Thymus (tissue), 11 donors: ENCODE measurements at regions not wholly inside any gene's neighbourhood (a gene's known extent, or its start where the extent isn't known, plus 50 kb on each side); places are given as distances from the start of the nearest gene placed in this dataset.

Experiments used
- DNase-seq, 9 donors: peaks; one replicate each; pipeline ENCODE4 v3.0.0-alpha.2; 2013; ENCODE audit warnings: low spot score in 9 of 9, low read depth in 6 of 9, missing footprints in 1 of 9
- H3K27ac ChIP-seq, 2 donors: one replicate each; pipeline ENCODE4 v1.5.1; 2013; ENCODE audit warnings: control low read depth in 1 of 2, low read depth in 1 of 2, low read length in 1 of 2, mild to moderate bottlenecking in 1 of 2, moderate library complexity in 1 of 2
- H3K27me3 ChIP-seq, 2 donors: one replicate each; pipeline ENCODE4 v1.5.1; 2013; ENCODE audit warnings: low read length in 1 of 2; ENCODE audit not compliant: control insufficient read depth in 2 of 2, insufficient read depth in 1 of 2
- H3K36me3 ChIP-seq, 2 donors: one replicate each; pipeline ENCODE4 v1.5.1; 2013; ENCODE audit warnings: low read length in 1 of 2, mild to moderate bottlenecking in 1 of 2, moderate library complexity in 1 of 2; ENCODE audit not compliant: control insufficient read depth in 2 of 2, insufficient read depth in 2 of 2
- H3K4me1 ChIP-seq, 2 donors: one replicate each; pipeline ENCODE4 v1.5.1; 2013; ENCODE audit warnings: low read length in 2 of 2; ENCODE audit not compliant: control insufficient read depth in 2 of 2, insufficient read depth in 2 of 2
- H3K4me3 ChIP-seq, 2 donors: one replicate each; pipeline ENCODE4 v1.5.1; 2013; ENCODE audit warnings: low read length in 2 of 2, control low read depth in 1 of 2, mild to moderate bottlenecking in 1 of 2
- H3K9me3 ChIP-seq, 2 donors: one replicate each; pipeline ENCODE4 v1.5.1; 2013; ENCODE audit warnings: low read length in 1 of 2, mild to moderate bottlenecking in 1 of 2; ENCODE audit not compliant: control insufficient read depth in 2 of 2, insufficient read depth in 1 of 2
- WGBS: extraction: QIAGEN DNeasy Blood & Tissue Kit; methylation state at CpG from one replicate; pipeline ENCODE4 v1.1.7; 2013; 5-methylcytosine and 5-hydroxymethylcytosine counted together
- donor health status: healthy.

DNA sequence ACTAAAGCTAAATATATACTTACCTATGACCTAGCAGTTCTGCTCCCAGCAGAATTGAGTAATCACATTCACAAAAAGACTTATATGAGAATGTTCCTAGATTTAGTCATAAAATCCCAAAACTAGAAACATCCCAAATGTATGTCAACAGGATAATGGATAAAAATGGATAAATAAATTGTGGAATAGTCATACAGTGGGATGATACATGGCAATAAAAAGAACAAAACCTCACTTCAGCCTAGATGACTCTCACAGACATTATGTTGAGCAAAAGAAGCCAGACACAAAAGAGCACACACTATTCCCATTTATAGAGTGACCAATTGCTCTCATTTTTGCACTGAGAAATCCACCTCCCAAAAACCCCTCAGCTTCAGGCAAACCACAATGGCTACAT is 352.4 kb upstream of the HTR2A start:
- Histone ChIP-seq H3K4me1 (no peaks in the 10 kb centered on the region), H3K9me3 (no peaks in the 10 kb centered on the region), H3K4me3 (no peak overlapping the region), H3K36me3 (no peaks in the 10 kb centered on the region), H3K27me3 (no peaks in the 10 kb centered on the region), H3K27ac (no peak overlapping the region)
- DNase-seq, result no peak

DNA sequence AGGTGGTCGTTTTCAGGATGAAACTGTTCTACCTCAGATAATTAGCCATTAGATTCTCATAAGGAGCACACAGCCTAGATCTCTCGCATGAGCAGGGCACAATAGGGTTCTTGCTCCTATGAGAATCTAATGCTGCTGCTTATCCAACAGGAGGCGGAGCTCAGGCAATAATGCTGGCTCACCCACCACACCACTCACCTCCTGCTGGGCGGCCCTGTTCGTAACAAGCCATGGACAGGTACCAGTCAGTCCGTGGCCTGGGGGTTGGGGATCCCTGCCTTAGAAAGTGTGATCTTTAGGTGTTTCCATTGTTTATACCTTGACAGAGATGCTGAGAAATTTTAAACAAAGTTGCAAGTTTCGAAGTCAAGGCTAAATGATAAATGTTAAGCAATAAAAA is 344.6 kb upstream of the HTR2A start:
- 95% methylated on average over 7 of the region's 7 CpGs for WGBS
- H3K27me3 ChIP-seq, result no peaks in the 10 kb centered on the region
- no peaks in the 10 kb centered on the region for H3K36me3 ChIP-seq
- DNase-seq, result no peak
- H3K27ac ChIP-seq, result no peak overlapping the region
- H3K4me1 ChIP-seq, result no peaks in the 10 kb centered on the region
- no peak overlapping the region for H3K4me3 ChIP-seq
- H3K9me3 ChIP-seq, result no peaks in the 10 kb centered on the region

DNA sequence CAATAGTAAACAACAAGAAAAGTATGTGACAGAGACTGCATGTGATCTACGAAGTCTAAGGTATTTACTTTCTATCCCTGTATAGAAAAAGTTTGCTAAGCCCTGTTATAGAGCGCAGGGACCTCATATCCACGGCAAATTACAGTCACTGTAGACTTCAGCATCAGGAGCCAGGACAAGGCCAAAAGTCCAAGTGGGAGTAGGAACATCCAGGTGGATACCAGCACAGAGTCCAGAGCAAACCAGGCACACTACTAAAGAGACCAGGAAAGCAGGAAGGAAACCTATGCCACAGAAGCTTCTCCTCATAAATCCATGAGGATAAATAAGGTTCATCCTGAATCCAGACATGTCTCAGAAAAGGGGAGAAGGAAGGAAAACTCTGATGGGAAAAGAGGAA is 342.2 kb upstream of the HTR2A start:
- WGBS, result 96% methylated on average over 3 of the region's 3 CpGs
- Histone ChIP-seq H3K36me3 (no peaks in the 10 kb centered on the region), H3K27ac (no peak overlapping the region), H3K4me1 (no peaks in the 10 kb centered on the region), H3K4me3 (no peak overlapping the region), H3K27me3 (no peaks in the 10 kb centered on the region), H3K9me3 (no peaks in the 10 kb centered on the region)
- DNase-seq, result no peak

DNA sequence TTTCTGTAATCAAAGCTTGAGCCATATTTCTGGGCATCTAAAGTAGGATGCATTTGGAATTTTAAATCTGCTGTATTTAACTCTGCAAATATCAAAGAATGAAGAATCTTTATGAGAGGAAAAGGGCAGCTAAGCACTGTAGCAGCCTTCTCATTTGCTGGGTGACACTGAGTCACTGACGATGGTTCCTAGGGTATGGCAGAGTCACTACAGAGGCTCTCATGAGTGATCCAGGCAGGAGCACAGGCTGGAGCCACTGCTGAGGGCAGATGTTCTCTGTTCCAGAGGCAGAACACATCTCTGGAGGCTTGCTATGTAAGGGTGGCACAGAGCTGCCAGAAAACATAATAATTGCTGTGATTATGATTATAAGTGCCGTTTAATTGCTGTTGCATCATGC is 340.7 kb upstream of the HTR2A start:
- no peaks in the 10 kb centered on the region for H3K27me3 ChIP-seq
- H3K4me1 ChIP-seq, result no peaks in the 10 kb centered on the region
- DNase-seq, result no peak
- H3K4me3 ChIP-seq, result no peak overlapping the region
- H3K36me3 ChIP-seq, result no peaks in the 10 kb centered on the region
- no peaks in the 10 kb centered on the region for H3K9me3 ChIP-seq
- no peak overlapping the region for H3K27ac ChIP-seq
- 97% methylated on average over 2 of the region's 2 CpGs for WGBS

DNA sequence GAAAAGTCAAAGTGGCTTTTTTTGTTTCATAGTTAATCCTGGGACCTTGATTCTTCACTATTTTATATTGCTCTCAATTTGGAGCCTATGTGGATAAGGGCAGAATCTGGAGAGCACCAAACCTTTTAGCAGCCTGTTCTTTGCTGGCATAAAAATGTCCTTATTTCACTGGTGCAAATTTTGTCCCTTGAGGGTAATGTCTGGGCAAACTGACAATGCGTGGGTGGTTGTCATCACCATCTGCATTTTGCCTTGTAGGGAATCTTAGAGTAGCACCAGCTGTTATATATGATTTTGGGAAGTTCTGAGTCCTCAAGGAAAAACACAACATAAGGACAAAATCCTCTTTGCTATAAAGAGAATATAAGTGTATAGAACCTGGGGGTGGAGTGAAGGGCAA is 336.9 kb upstream of the HTR2A start:
- WGBS, result 93% methylated on average over 1 of the region's 1 CpG
- H3K9me3 ChIP-seq, result no peaks in the 10 kb centered on the region
- H3K4me3 ChIP-seq, result no peak overlapping the region
- H3K4me1 ChIP-seq, result no peaks in the 10 kb centered on the region
- no peaks in the 10 kb centered on the region for H3K27me3 ChIP-seq
- H3K27ac ChIP-seq, result no peak overlapping the region
- no peaks in the 10 kb centered on the region for H3K36me3 ChIP-seq
- DNase-seq, result no peak

DNA sequence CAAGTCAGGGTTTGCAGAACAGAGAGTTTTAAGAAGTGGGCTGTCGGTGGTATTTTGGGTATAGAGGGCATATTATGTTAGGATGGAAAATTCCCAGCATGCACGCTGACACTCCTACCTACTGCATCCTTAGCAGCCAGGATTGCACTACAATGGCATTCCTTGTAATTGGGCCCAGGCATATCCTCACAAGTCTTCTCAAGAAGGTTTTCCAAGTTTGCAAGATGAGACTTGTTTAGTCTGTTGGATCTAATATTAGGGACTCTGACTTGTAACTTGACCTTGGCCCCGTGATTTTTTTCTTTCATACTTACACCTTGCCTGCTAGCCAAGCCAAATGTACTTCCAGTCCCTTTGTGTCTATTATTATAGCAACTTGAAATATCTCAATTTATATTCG is 335.7 kb upstream of the HTR2A start:
- Histone ChIP-seq H3K9me3 (no peaks in the 10 kb centered on the region), H3K36me3 (no peaks in the 10 kb centered on the region), H3K27ac (no peak overlapping the region), H3K4me3 (no peak overlapping the region), H3K27me3 (no peaks in the 10 kb centered on the region), H3K4me1 (no peaks in the 10 kb centered on the region)
- WGBS, result 94% methylated on average over 4 of the region's 4 CpGs
- DNase-seq, result no peak

DNA sequence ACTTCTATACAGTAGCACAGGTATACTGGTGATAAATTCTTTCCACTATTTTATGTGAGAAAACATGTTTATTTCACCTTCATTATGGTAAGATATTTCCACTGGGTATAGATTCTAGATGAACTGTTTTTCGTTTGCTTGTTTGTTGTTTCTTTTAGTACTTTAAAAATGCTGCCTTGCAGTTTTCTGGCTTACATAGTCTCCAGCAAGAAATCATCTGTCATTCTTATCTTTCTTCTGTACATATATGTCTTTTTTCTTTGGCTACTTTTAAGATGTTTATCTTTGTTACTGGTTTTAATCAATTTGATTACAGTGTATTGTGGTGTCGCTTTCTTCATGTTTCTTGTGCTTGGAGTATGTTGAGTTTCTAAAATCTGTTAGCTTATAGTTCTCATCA is 333.3 kb upstream of the HTR2A start:
- Histone ChIP-seq H3K9me3 (no peaks in the 10 kb centered on the region), H3K4me3 (no peak overlapping the region), H3K4me1 (no peaks in the 10 kb centered on the region), H3K36me3 (no peaks in the 10 kb centered on the region), H3K27ac (no peak overlapping the region), H3K27me3 (no peaks in the 10 kb centered on the region)
- 90% methylated on average over 2 of the region's 2 CpGs for WGBS
- no peak for DNase-seq

DNA sequence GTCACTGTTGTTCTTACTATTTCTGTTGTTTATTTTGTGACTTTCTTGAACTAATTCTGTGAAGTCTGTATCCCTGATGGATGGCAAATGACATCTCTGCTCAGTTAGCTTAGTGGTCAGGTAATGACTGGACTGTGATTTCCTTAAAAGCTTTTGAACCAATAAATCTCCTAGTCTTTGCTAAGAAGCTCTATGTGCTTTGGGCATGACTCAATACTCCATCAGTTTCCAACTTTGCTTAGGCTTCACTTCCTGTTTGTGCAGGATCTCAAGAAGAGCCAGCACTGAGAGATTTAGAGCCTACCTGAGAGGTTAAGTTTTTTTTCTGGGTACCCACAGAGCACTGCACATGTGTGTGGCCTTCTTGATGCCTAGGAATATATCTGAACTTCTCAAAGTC is 329.7 kb upstream of the HTR2A start:
- no peak overlapping the region for H3K4me3 ChIP-seq
- H3K4me1 ChIP-seq, result no peaks in the 10 kb centered on the region
- no peak for DNase-seq
- H3K36me3 ChIP-seq, result no peaks in the 10 kb centered on the region
- no peaks in the 10 kb centered on the region for H3K9me3 ChIP-seq
- H3K27ac ChIP-seq, result no peak overlapping the region
- no peaks in the 10 kb centered on the region for H3K27me3 ChIP-seq

DNA sequence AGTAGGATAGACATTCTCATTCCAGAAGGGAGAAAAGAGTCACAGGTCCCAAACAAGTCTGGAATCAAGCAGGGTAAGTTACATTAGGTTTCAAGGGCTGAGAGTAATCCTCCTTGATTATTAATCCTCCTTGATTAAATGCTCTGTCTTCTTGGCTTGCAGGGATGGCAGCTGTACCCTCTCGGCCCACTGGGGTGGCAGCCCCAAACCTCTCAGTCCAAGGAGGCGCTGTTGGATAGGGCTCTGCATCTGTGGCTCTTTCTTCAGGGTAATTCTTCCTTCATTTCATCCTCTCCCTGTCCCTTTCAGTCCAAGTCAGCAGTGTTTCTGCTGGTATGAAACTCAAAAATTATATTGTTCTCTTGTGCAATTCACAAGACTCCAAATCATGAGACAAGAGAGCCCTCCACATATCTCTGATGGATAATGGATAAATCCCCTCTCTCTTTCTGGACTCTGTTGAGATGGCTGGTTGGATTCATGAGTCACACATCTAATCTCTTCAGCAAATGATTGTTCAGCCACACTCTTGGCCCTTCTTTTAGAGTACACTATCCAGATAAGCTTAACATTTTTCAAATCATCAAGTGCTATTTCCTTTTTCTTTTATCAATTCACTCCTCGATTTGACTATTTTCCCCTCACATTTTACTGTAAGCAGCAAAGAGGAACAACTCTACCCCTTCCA is 323.7 kb upstream of the HTR2A start:
- no peaks in the 10 kb centered on the region for H3K36me3 ChIP-seq
- no peaks in the 10 kb centered on the region for H3K27me3 ChIP-seq
- no peaks in the 10 kb centered on the region for H3K4me1 ChIP-seq
- DNase-seq, result no peak
- H3K4me3 ChIP-seq, result no peak overlapping the region
- no peak overlapping the region for H3K27ac ChIP-seq
- no peaks in the 10 kb centered on the region for H3K9me3 ChIP-seq
- WGBS, result 93% methylated on average over 3 of the region's 3 CpGs

DNA sequence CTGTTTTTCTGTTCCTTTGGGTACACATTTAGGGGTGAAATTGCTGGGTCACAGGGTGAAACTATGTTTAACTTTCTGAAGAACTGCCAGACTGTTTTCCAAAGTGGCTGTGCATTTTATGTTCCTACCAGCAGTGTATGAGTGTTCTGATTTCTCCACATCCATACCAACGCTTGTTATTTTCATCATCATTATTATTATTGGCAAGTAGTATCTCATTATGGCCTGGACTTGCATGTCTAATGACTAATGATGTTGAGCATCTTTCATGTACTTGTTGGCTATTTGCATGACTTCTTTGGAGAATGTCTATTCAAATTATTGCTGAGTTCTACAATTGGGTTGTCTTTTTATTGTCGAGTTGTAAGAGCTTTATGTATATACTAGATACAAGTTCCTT is 321.8 kb upstream of the HTR2A start:
- H3K9me3 ChIP-seq, result no peaks in the 10 kb centered on the region
- no peaks in the 10 kb centered on the region for H3K4me1 ChIP-seq
- H3K36me3 ChIP-seq, result no peaks in the 10 kb centered on the region
- H3K4me3 ChIP-seq, result no peak overlapping the region
- H3K27me3 ChIP-seq, result no peaks in the 10 kb centered on the region
- 96% methylated on average over 2 of the region's 2 CpGs for WGBS
- no peak for DNase-seq
- no peak overlapping the region for H3K27ac ChIP-seq
